ENCODE measurements at regions not wholly inside any gene's neighbourhood (a gene's known extent, or its start where the extent isn't known, plus 50 kb on each side); places are given as distances from the start of the nearest gene placed in this dataset.

GRCh38 chr5:2642684-2643345 lies 108.7 kb downstream of the IRX2 start:
- H3K9ac ChIP-seq (ENCODE audit: low read length), result no peak overlapping the region
- no peak for TF ChIP-seq REST (IDR thresholded peaks at IDR 0.05; ENCODE audit: borderline replicate concordance)
- no peak for TF ChIP-seq EP300 (conservative IDR thresholded peaks at IDR 0.05; ENCODE audit: poor library complexity, severe bottlenecking)
- TF ChIP-seq TAF1 (IDR thresholded peaks at IDR 0.05; ENCODE audit: low read depth), result no peak
- TF ChIP-seq EZH2 (IDR thresholded peaks at IDR 0.05; ENCODE audit: borderline replicate concordance, insufficient read depth, low read length, poor library complexity, severe bottlenecking), result no peak
- no peak for TF ChIP-seq POLR2AphosphoS5 (IDR thresholded peaks at IDR 0.05)
- TF ChIP-seq MXI1 (conservative IDR thresholded peaks at IDR 0.05; ENCODE audit: poor library complexity, severe bottlenecking), result no peak
- no peak for TF ChIP-seq CTCF (IDR thresholded peaks at IDR 0.05; ENCODE audit: poor library complexity, severe bottlenecking)
- no peak for TF ChIP-seq SMC3 (conservative IDR thresholded peaks at IDR 0.05; ENCODE audit: poor library complexity)
- TF ChIP-seq RAD21 (conservative IDR thresholded peaks at IDR 0.05), result no peak
- no peak overlapping the region for H2AFZ ChIP-seq (ENCODE audit: low read depth, low read length)
- H4K20me1 ChIP-seq (ENCODE audit: insufficient read depth), result no peaks in the 10 kb centered on the region
- H3K27ac ChIP-seq (ENCODE audit: low read length), result no peak overlapping the region
- H3K4me3 ChIP-seq (ENCODE audit: low read length), result no peak overlapping the region
- no peaks in the 10 kb centered on the region for H3K27me3 ChIP-seq (ENCODE audit: insufficient read depth, low read depth, low read length)
- no peaks in the 10 kb centered on the region for H3F3A ChIP-seq (ENCODE audit: insufficient read depth, low read length, poor library complexity, severe bottlenecking)
- H3K36me3 ChIP-seq (ENCODE audit: insufficient read depth, low read length), result no peaks in the 10 kb centered on the region
- H3K9me2 ChIP-seq (ENCODE audit: insufficient read depth, low read length), result no peaks in the 10 kb centered on the region
- no peak overlapping the region for H3K4me2 ChIP-seq (ENCODE audit: low read length)
- H3K79me2 ChIP-seq (replicated peaks; ENCODE audit: insufficient read depth, low read length), result no peaks in the 10 kb centered on the region
- no peaks in the 10 kb centered on the region for H3K9me3 ChIP-seq (ENCODE audit: low read length)

- Histone ChIP-seq H3F3A (ENCODE audit: insufficient read depth, low read length, poor library complexity, severe bottlenecking) (no peaks in the 10 kb centered on the region), H3K27ac (ENCODE audit: low read length) (no peak overlapping the region), H2AFZ (ENCODE audit: low read depth, low read length) (no peak overlapping the region), H3K4me3 (ENCODE audit: low read length) (no peak overlapping the region), H3K36me3 (ENCODE audit: insufficient read depth, low read length) (no peaks in the 10 kb centered on the region), H3K27me3 (ENCODE audit: insufficient read depth, low read depth, low read length) (no peaks in the 10 kb centered on the region), H3K9ac (ENCODE audit: low read length) (no peak overlapping the region), H4K20me1 (ENCODE audit: insufficient read depth) (no peaks in the 10 kb centered on the region), H3K4me2 (ENCODE audit: low read length) (no peak overlapping the region), H3K79me2 (replicated peaks; ENCODE audit: insufficient read depth, low read length) (no peaks in the 10 kb centered on the region), H3K9me3 (ENCODE audit: low read length) (no peaks in the 10 kb centered on the region), H3K9me2 (ENCODE audit: insufficient read depth, low read length) (no peaks in the 10 kb centered on the region)
- TF ChIP-seq POLR2AphosphoS5 (IDR thresholded peaks at IDR 0.05) (no peak), EP300 (conservative IDR thresholded peaks at IDR 0.05; ENCODE audit: poor library complexity, severe bottlenecking) (no peak), SMC3 (conservative IDR thresholded peaks at IDR 0.05; ENCODE audit: poor library complexity) (no peak), TAF1 (IDR thresholded peaks at IDR 0.05; ENCODE audit: low read depth) (no peak), RAD21 (conservative IDR thresholded peaks at IDR 0.05) (no peak), REST (IDR thresholded peaks at IDR 0.05; ENCODE audit: borderline replicate concordance) (no peak), MXI1 (conservative IDR thresholded peaks at IDR 0.05; ENCODE audit: poor library complexity, severe bottlenecking) (no peak), CTCF (IDR thresholded peaks at IDR 0.05; ENCODE audit: poor library complexity, severe bottlenecking) (no peak), EZH2 (IDR thresholded peaks at IDR 0.05; ENCODE audit: borderline replicate concordance, insufficient read depth, low read length, poor library complexity, severe bottlenecking) (no peak)
Measured at GRCh38 chr5:2640717-2641116, 110.8 kb downstream of the IRX2 start.

Measured in neural cell (in vitro differentiated cells).